GM18873 (cell line): ENCODE measurements at regions not wholly inside any gene's neighbourhood (a gene's known extent, or its start where the extent isn't known, plus 50 kb on each side); places are given as distances from the start of the nearest gene placed in this dataset.

Experiments used
- ATAC-seq: cut with Tn5 transposase; IDR thresholded peaks from one replicate; pipeline ENCODE4 v1.9.1; 2021; ENCODE audit warnings: mild to moderate bottlenecking, moderate library complexity, moderate number of reproducible peaks; ENCODE audit not compliant: unreplicated experiment, low FRiP score

GRCh38 chr13:21988624-21989023 is 317.8 kb downstream of the FGF9 start:
- no peak for ATAC-seq

GRCh38 chr13:21996049-21996448 is 325.2 kb downstream of the FGF9 start:
- no peak for ATAC-seq

GRCh38 chr13:21997726-21998125 is 326.9 kb downstream of the FGF9 start:
- no peak for ATAC-seq

- ATAC-seq, result no peak
Observed at GRCh38 chr13:21998279-21998990, 327.6 kb downstream of the FGF9 start.

GRCh38 chr13:21999666-22000065 is 328.8 kb downstream of the FGF9 start:
- ATAC-seq, result no peak

- no peak for ATAC-seq
Observed at GRCh38 chr13:22000191-22000590, 329.3 kb downstream of the FGF9 start.

GRCh38 chr13:22001336-22001735 is 330.5 kb downstream of the FGF9 start:
- ATAC-seq, result no peak

- no peak for ATAC-seq
Observed at GRCh38 chr13:22002893-22003292, 332.0 kb downstream of the FGF9 start.

- no peak for ATAC-seq
Observed at GRCh38 chr13:22009500-22009899, 338.6 kb downstream of the FGF9 start.

- no peak for ATAC-seq
Observed at GRCh38 chr13:22009937-22010336, 339.1 kb downstream of the FGF9 start.

- ATAC-seq, result no peak
Observed at GRCh38 chr13:22012686-22013085, 341.8 kb downstream of the FGF9 start.

GRCh38 chr13:22014469-22014868 is 343.6 kb downstream of the FGF9 start:
- no peak for ATAC-seq

- ATAC-seq, result peak; percentile 97
Observed at GRCh38 chr13:22017226-22017625, 346.4 kb downstream of the FGF9 start.

GRCh38 chr13:22018076-22018835 is 347.4 kb downstream of the FGF9 start:
- no peak for ATAC-seq

- no peak for ATAC-seq
Observed at GRCh38 chr13:22018836-22019210, 347.9 kb downstream of the FGF9 start.

GRCh38 chr13:22024381-22024994 is 353.6 kb downstream of the FGF9 start:
- ATAC-seq, result no peak

GRCh38 chr13:22027566-22027965 is 356.7 kb downstream of the FGF9 start:
- no peak for ATAC-seq

- no peak for ATAC-seq
Observed at GRCh38 chr13:22028831-22029230, 358.0 kb downstream of the FGF9 start.

- no peak for ATAC-seq
Observed at GRCh38 chr13:22030321-22030720, 359.4 kb downstream of the FGF9 start.

- no peak for ATAC-seq
Observed at GRCh38 chr13:22031702-22032286, 360.9 kb downstream of the FGF9 start.

GRCh38 chr13:22032905-22033304 is 362.0 kb downstream of the FGF9 start:
- ATAC-seq, result no peak
